ENCODE measurements at regions not wholly inside any gene's neighbourhood (a gene's known extent, or its start where the extent isn't known, plus 50 kb on each side); places are given as distances from the start of the nearest gene placed in this dataset.

- no peak overlapping the region for H3K4me2 ChIP-seq (ENCODE audit: low read length)
- no peaks in the 10 kb centered on the region for H3K9me3 ChIP-seq (ENCODE audit: control insufficient read depth, insufficient read depth, low read length)
- TF ChIP-seq EZH2phosphoT487 (IDR thresholded peaks at IDR 0.05; ENCODE audit: borderline replicate concordance, low read length) (no peak), CTCF (IDR thresholded peaks at IDR 0.05; ENCODE audit: low read depth, low read length, poor library complexity, severe bottlenecking) (no peak)
- no peaks in the 10 kb centered on the region; the same call in 1 of the 2 replicates for H3K27me3 ChIP-seq (ENCODE audit: control insufficient read depth, low read length)
- H3K4me3 ChIP-seq (ENCODE audit: low read length) = no peak overlapping the region
- H4K20me1 ChIP-seq (ENCODE audit: control insufficient read depth, insufficient read depth, low read depth, low read length) = no peaks in the 10 kb centered on the region
- H3K4me1 ChIP-seq (ENCODE audit: control insufficient read depth, low read length) = peaks cover 6% of the 10 kb centered on the region; the same call in 1 of the 2 replicates
- H3K79me2 ChIP-seq (ENCODE audit: control insufficient read depth, low read length) = no peaks in the 10 kb centered on the region
- H3K27ac ChIP-seq (ENCODE audit: low read depth, low read length) = no peak overlapping the region
- no peaks in the 10 kb centered on the region for H3K9me2 ChIP-seq (replicated peaks; ENCODE audit: control insufficient read depth, low read length)
- H3F3A ChIP-seq (ENCODE audit: control insufficient read depth, insufficient read depth) = no peaks in the 10 kb centered on the region
- H3K36me3 ChIP-seq (ENCODE audit: control insufficient read depth, low read length) = no peaks in the 10 kb centered on the region
Observed at GRCh38 chr7:115693779-115694178, 336.8 kb downstream of the TFEC start.

- H3K36me3 ChIP-seq (ENCODE audit: control insufficient read depth, low read length) = no peaks in the 10 kb centered on the region
- no peak overlapping the region for H3K4me3 ChIP-seq (ENCODE audit: low read length)
- H3K4me1 ChIP-seq (ENCODE audit: control insufficient read depth, low read length) = peaks cover 6% of the 10 kb centered on the region; the same call in 1 of the 2 replicates
- no peak overlapping the region for H3K4me2 ChIP-seq (ENCODE audit: low read length)
- no peaks in the 10 kb centered on the region for H3K9me3 ChIP-seq (ENCODE audit: control insufficient read depth, insufficient read depth, low read length)
- no peak overlapping the region for H3K27ac ChIP-seq (ENCODE audit: low read depth, low read length)
- no peaks in the 10 kb centered on the region for H3K79me2 ChIP-seq (ENCODE audit: control insufficient read depth, low read length)
- H3K9me2 ChIP-seq (replicated peaks; ENCODE audit: control insufficient read depth, low read length) = no peaks in the 10 kb centered on the region
- TF ChIP-seq CTCF (IDR thresholded peaks at IDR 0.05; ENCODE audit: low read depth, low read length, poor library complexity, severe bottlenecking) = no peak
- TF ChIP-seq EZH2phosphoT487 (IDR thresholded peaks at IDR 0.05; ENCODE audit: borderline replicate concordance, low read length) = no peak
- no peaks in the 10 kb centered on the region for H4K20me1 ChIP-seq (ENCODE audit: control insufficient read depth, insufficient read depth, low read depth, low read length)
- H3K27me3 ChIP-seq (ENCODE audit: control insufficient read depth, low read length) = no peaks in the 10 kb centered on the region; the same call in 1 of the 2 replicates
- H3F3A ChIP-seq (ENCODE audit: control insufficient read depth, insufficient read depth) = no peaks in the 10 kb centered on the region
Observed at GRCh38 chr7:115689941-115690340, 340.6 kb downstream of the TFEC start.

GRCh38 chr7:115683093-115683492 lies 347.5 kb downstream of the TFEC start:
- Histone ChIP-seq H3K4me2 (ENCODE audit: low read length) (no peak overlapping the region), H3F3A (ENCODE audit: control insufficient read depth, insufficient read depth) (no peaks in the 10 kb centered on the region), H3K36me3 (ENCODE audit: control insufficient read depth, low read length) (no peaks in the 10 kb centered on the region), H3K4me1 (ENCODE audit: control insufficient read depth, low read length) (no peaks in the 10 kb centered on the region), H4K20me1 (ENCODE audit: control insufficient read depth, insufficient read depth, low read depth, low read length) (no peaks in the 10 kb centered on the region), H3K27ac (ENCODE audit: low read depth, low read length) (no peak overlapping the region), H3K9me3 (ENCODE audit: control insufficient read depth, insufficient read depth, low read length) (no peaks in the 10 kb centered on the region), H3K27me3 (ENCODE audit: control insufficient read depth, low read length) (no peaks in the 10 kb centered on the region), H3K9me2 (replicated peaks; ENCODE audit: control insufficient read depth, low read length) (no peaks in the 10 kb centered on the region), H3K4me3 (ENCODE audit: low read length) (no peak overlapping the region), H3K79me2 (ENCODE audit: control insufficient read depth, low read length) (no peaks in the 10 kb centered on the region)
- TF ChIP-seq CTCF (IDR thresholded peaks at IDR 0.05; ENCODE audit: low read depth, low read length, poor library complexity, severe bottlenecking) (no peak), EZH2phosphoT487 (IDR thresholded peaks at IDR 0.05; ENCODE audit: borderline replicate concordance, low read length) (no peak)
